ENCODE measurements at regions not wholly inside any gene's neighbourhood (a gene's known extent, or its start where the extent isn't known, plus 50 kb on each side); places are given as distances from the start of the nearest gene placed in this dataset.

- TF ChIP-seq CTCF (IDR thresholded peaks at IDR 0.05) (no peak), POLR2A (IDR thresholded peaks at IDR 0.05) (no peak)
Observed at GRCh38 chr2:12152888-12153287, 406.5 kb downstream of the LPIN1 start.
